ENCODE measurements at regions not wholly inside any gene's neighbourhood (a gene's known extent, or its start where the extent isn't known, plus 50 kb on each side); places are given as distances from the start of the nearest gene placed in this dataset.

GRCh38 chr11:32204751-32205150 is 113.9 kb downstream of the RCN1 start:
- H3K4me1 Mint-ChIP-seq, result no peaks in the 10 kb centered on the region

GRCh38 chr11:32210556-32210955 is 119.7 kb downstream of the RCN1 start:
- Mint-ChIP-seq H3K9me3 (no peaks in the 10 kb centered on the region), H3K4me3 (no peak overlapping the region), H3K27ac (no peak overlapping the region)

More at GRCh38 chr11:32204751-32205150, 113.9 kb downstream of the RCN1 start:
- TF ChIP-seq CTCF (IDR thresholded peaks at IDR 0.05; ENCODE audit: unreplicated experiment), result no peak
- no peaks in the 10 kb centered on the region for H3K36me3 Mint-ChIP-seq
- DNase-seq (ENCODE audit: low spot score in 2 of 2, unreplicated experiment in 2 of 2), result no peak
- peaks cover 48% of the 10 kb centered on the region for H3K27me3 Mint-ChIP-seq (ENCODE audit: low read depth)
- no peak overlapping the region for H3K4me3 Mint-ChIP-seq
- H3K9me3 Mint-ChIP-seq, result peaks cover 3% of the 10 kb centered on the region
- no peak overlapping the region for H3K27ac Mint-ChIP-seq

DNA sequence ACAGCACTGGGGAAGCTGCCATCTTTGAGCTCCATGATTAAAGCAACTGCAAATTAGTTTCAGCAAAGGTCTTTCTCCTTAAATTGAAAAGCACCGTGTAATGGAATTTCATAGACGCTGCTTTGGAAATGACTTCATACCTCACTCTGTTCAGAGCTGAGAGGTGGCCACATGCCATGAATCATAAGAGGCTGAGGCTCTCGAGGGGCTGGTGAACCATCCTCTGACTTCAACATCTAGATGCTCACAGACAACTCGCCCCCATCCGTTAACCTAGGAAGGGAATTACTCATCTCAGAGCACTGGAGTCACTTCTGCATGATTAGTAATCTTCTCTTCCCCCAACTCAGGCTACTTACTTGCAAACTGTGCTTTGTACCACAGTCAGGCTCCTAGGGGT is 122.3 kb downstream of the RCN1 start:
- H3K9me3 Mint-ChIP-seq, result no peaks in the 10 kb centered on the region
- DNase-seq (ENCODE audit: low spot score in 2 of 2, unreplicated experiment in 2 of 2), result no peak
- H3K4me1 Mint-ChIP-seq, result peaks cover 2% of the 10 kb centered on the region
- no peak for TF ChIP-seq CTCF (IDR thresholded peaks at IDR 0.05; ENCODE audit: unreplicated experiment)
- H3K27me3 Mint-ChIP-seq (ENCODE audit: low read depth), result peaks cover 28% of the 10 kb centered on the region
- no peak overlapping the region for H3K27ac Mint-ChIP-seq
- no peaks in the 10 kb centered on the region for H3K36me3 Mint-ChIP-seq
- no peak overlapping the region for H3K4me3 Mint-ChIP-seq

More at GRCh38 chr11:32210556-32210955, 119.7 kb downstream of the RCN1 start:
- Mint-ChIP-seq H3K27me3 (ENCODE audit: low read depth) (peaks cover 48% of the 10 kb centered on the region), H3K36me3 (no peaks in the 10 kb centered on the region), H3K4me1 (peaks cover 2% of the 10 kb centered on the region)
- TF ChIP-seq CTCF (IDR thresholded peaks at IDR 0.05; ENCODE audit: unreplicated experiment), result no peak
- no peak for DNase-seq (ENCODE audit: low spot score in 2 of 2, unreplicated experiment in 2 of 2)

DNA sequence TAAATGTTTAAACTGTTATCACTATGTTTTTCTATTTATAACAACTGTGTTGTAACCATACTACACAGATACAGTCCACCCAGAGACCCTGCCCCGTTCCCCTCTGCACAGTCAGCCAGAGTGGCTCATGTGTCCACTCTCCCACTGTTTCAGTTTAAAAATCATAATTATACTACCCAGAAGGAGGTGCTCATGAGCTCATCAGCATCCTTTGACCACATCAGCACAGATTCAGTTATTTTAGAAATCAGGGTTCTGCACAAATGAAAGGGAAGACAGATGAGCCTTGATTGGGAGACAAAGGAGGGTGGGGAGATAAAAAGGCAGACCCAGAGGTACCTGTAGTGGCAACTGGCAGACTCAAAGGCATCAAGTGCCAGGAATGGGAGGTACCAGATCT is 124.3 kb downstream of the RCN1 start:
- Mint-ChIP-seq H3K9me3 (no peaks in the 10 kb centered on the region), H3K27ac (no peak overlapping the region), H3K4me3 (no peak overlapping the region), H3K27me3 (ENCODE audit: low read depth) (peaks cover 10% of the 10 kb centered on the region), H3K4me1 (peaks cover 2% of the 10 kb centered on the region), H3K36me3 (no peaks in the 10 kb centered on the region)
- no peak for DNase-seq (ENCODE audit: low spot score in 2 of 2, unreplicated experiment in 2 of 2)
- TF ChIP-seq CTCF (IDR thresholded peaks at IDR 0.05; ENCODE audit: unreplicated experiment), result no peak

- Mint-ChIP-seq H3K9me3 (no peaks in the 10 kb centered on the region), H3K4me3 (no peak overlapping the region), H3K36me3 (no peaks in the 10 kb centered on the region), H3K27me3 (ENCODE audit: low read depth) (peaks cover 4% of the 10 kb centered on the region), H3K27ac (no peak overlapping the region), H3K4me1 (peaks cover 2% of the 10 kb centered on the region)
- DNase-seq (ENCODE audit: low spot score in 2 of 2, unreplicated experiment in 2 of 2), result no peak
- TF ChIP-seq CTCF (IDR thresholded peaks at IDR 0.05; ENCODE audit: unreplicated experiment), result no peak
Measured at GRCh38 chr11:32216749-32217148, 125.9 kb downstream of the RCN1 start.

GRCh38 chr11:32219320-32219719 is 128.4 kb downstream of the RCN1 start:
- Mint-ChIP-seq H3K36me3 (no peaks in the 10 kb centered on the region), H3K9me3 (no peaks in the 10 kb centered on the region), H3K4me3 (no peak overlapping the region), H3K27ac (no peak overlapping the region), H3K4me1 (no peaks in the 10 kb centered on the region), H3K27me3 (ENCODE audit: low read depth) (peaks cover 8% of the 10 kb centered on the region)
- no peak for DNase-seq (ENCODE audit: low spot score in 2 of 2, unreplicated experiment in 2 of 2)
- no peak for TF ChIP-seq CTCF (IDR thresholded peaks at IDR 0.05; ENCODE audit: unreplicated experiment)

Measured in mesothelial cell of epicardium (in vitro differentiated cells).